ENCODE measurements at regions not wholly inside any gene's neighbourhood (a gene's known extent, or its start where the extent isn't known, plus 50 kb on each side); places are given as distances from the start of the nearest gene placed in this dataset.

- Histone ChIP-seq H3K27me3 (replicated peaks in 1 of 2; ENCODE audit: control insufficient read depth in 2 of 2, insufficient read depth in 2 of 2, low read length in 1 of 2) (no peaks in the 10 kb centered on the region), H3K27ac (ENCODE audit: control insufficient read depth, insufficient read depth) (no peak overlapping the region), H3K4me1 (ENCODE audit: control insufficient read depth, insufficient read depth, low read length) (no peaks in the 10 kb centered on the region), H3K79me2 (ENCODE audit: control insufficient read depth, insufficient read depth, low read length) (no peaks in the 10 kb centered on the region), H3K36me3 (ENCODE audit: control insufficient read depth in 2 of 2, insufficient read depth in 2 of 2, low read length in 1 of 2) (no peaks in the 10 kb centered on the region), H2AFZ (ENCODE audit: control insufficient read depth, low read depth, low read length) (no peak overlapping the region), H4K20me1 (ENCODE audit: control insufficient read depth, insufficient read depth) (no peaks in the 10 kb centered on the region), H3K9me3 (replicated peaks; ENCODE audit: control insufficient read depth, insufficient read depth, low read length) (no peaks in the 10 kb centered on the region), H3K9ac (ENCODE audit: control insufficient read depth, insufficient read depth, low read length) (no peak overlapping the region), H3K4me2 (ENCODE audit: control insufficient read depth, insufficient read depth) (no peak overlapping the region), H3K4me3 (no peak overlapping the region)
- WGBS (ENCODE audit: insufficient coverage, insufficient replicate concordance, low lambda C conversion rate, missing lambda C conversion rate): 16% methylated on average over 4 of the region's 4 CpGs
- TF ChIP-seq NFYB (IDR thresholded peaks at IDR 0.05; ENCODE audit: insufficient read depth, low read depth, low read length) (no peak), ZNF217 (IDR thresholded peaks at IDR 0.05) (no peak), RB1 (IDR thresholded peaks at IDR 0.05; ENCODE audit: borderline replicate concordance) (no peak), BCL11A (IDR thresholded peaks at IDR 0.05; ENCODE audit: low read depth, low read length) (no peak), SMARCA5 (IDR thresholded peaks at IDR 0.05) (no peak), TCF7 (IDR thresholded peaks at IDR 0.05; ENCODE audit: borderline replicate concordance) (no peak), CREM (IDR thresholded peaks at IDR 0.05; ENCODE audit: low read depth) (no peak), CHD1 (IDR thresholded peaks at IDR 0.05; ENCODE audit: low read depth, low read length) (no peak), POLR2AphosphoS5 (IDR thresholded peaks at IDR 0.05; ENCODE audit: low read length) (no peak), BCLAF1 (IDR thresholded peaks at IDR 0.05) (no peak), SPI1 (IDR thresholded peaks at IDR 0.05; ENCODE audit: borderline replicate concordance, insufficient read depth, low read depth, low read length) (no peak), ZSCAN29 (IDR thresholded peaks at IDR 0.05) (no peak), NFIC (IDR thresholded peaks at IDR 0.05; ENCODE audit: low read depth, low read length) (no peak), ATF3 (IDR thresholded peaks at IDR 0.05; ENCODE audit: borderline replicate concordance, extremely low read depth, low read depth, low read length) (no peak), ASH2L (IDR thresholded peaks at IDR 0.05; ENCODE audit: borderline replicate concordance, low read depth) (no peak), FOS (IDR thresholded peaks at IDR 0.05; ENCODE audit: borderline replicate concordance, extremely low read depth, insufficient read length) (no peak), MEF2A (IDR thresholded peaks at IDR 0.05; ENCODE audit: insufficient read depth, low read depth, low read length) (no peak), SMAD1 (IDR thresholded peaks at IDR 0.05; ENCODE audit: low read depth, partially characterized antibody) (no peak)
- TF ChIP-seq, protein P1, sequence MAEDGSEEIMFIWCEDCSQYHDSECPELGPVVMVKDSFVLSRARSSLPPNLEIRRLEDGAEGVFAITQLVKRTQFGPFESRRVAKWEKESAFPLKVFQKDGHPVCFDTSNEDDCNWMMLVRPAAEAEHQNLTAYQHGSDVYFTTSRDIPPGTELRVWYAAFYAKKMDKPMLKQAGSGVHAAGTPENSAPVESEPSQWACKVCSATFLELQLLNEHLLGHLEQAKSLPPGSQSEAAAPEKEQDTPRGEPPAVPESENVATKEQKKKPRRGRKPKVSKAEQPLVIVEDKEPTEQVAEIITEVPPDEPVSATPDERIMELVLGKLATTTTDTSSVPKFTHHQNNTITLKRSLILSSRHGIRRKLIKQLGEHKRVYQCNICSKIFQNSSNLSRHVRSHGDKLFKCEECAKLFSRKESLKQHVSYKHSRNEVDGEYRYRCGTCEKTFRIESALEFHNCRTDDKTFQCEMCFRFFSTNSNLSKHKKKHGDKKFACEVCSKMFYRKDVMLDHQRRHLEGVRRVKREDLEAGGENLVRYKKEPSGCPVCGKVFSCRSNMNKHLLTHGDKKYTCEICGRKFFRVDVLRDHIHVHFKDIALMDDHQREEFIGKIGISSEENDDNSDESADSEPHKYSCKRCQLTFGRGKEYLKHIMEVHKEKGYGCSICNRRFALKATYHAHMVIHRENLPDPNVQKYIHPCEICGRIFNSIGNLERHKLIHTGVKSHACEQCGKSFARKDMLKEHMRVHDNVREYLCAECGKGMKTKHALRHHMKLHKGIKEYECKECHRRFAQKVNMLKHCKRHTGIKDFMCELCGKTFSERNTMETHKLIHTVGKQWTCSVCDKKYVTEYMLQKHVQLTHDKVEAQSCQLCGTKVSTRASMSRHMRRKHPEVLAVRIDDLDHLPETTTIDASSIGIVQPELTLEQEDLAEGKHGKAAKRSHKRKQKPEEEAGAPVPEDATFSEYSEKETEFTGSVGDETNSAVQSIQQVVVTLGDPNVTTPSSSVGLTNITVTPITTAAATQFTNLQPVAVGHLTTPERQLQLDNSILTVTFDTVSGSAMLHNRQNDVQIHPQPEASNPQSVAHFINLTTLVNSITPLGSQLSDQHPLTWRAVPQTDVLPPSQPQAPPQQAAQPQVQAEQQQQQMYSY (CRISPR knock-in tag; IDR thresholded peaks at IDR 0.05): no peak
- SMC1A ChIA-PET (ENCODE audit: uncharacterized antibody, unreplicated experiment): no interaction called here
- in situ Hi-C loops (cut with MboI): no loop called here
- FAIRE-seq (no peak), DNase-seq (ENCODE audit: low read depth, low spot score) (no peak), ATAC-seq (no peak)
- BruUV-seq (replicated peaks): no TSS peak
- intact Hi-C loops (cut with micrococcal nuclease; ENCODE audit: unreplicated experiment): no loop called here
- RAD21 ChIA-PET (ENCODE audit: unreplicated experiment): no interaction called here
- POLR2A ChIA-PET: no interaction called here
- CTCF ChIA-PET: interaction anchor here (1.1 kb wide), 1 partner anchor 21 kb away, joined by 3 read pairs; no protein-coding TSS in a partner anchor
Observed at GRCh38 chr18:22542406-22542835, 124.7 kb upstream of the CTAGE1 start.

Data from GM12878 (cell line).